ENCODE measurements at regions not wholly inside any gene's neighbourhood (a gene's known extent, or its start where the extent isn't known, plus 50 kb on each side); places are given as distances from the start of the nearest gene placed in this dataset.

GRCh38 chr4:148495463-148495862 is 53.2 kb upstream of the NR3C2 start:
- TF ChIP-seq CTCF (IDR thresholded peaks at IDR 0.05; ENCODE audit: low read depth, low read length, poor library complexity, severe bottlenecking) (no peak), EZH2phosphoT487 (IDR thresholded peaks at IDR 0.05; ENCODE audit: borderline replicate concordance, low read length) (no peak)
